Ectodermal cell (in vitro differentiated cells): ENCODE measurements at regions not wholly inside any gene's neighbourhood (a gene's known extent, or its start where the extent isn't known, plus 50 kb on each side); places are given as distances from the start of the nearest gene placed in this dataset.

ENCODE experiments used
- H3K27ac ChIP-seq: 2 replicates; pipeline ENCODE4 v1.7.0; 2013; ENCODE audit warnings: mild to moderate bottlenecking, low read depth, low read length; ENCODE audit not compliant: insufficient read depth, poor library complexity, severe bottlenecking
- H3K27me3 ChIP-seq: 2 replicates; pipeline ENCODE4 v1.7.0; 2013; ENCODE audit warnings: mild to moderate bottlenecking, low read length; ENCODE audit not compliant: insufficient read depth, control insufficient read depth, poor library complexity, severe bottlenecking
- H3K36me3 ChIP-seq: one replicate; pipeline ENCODE4 v1.7.0; 2013; ENCODE audit warnings: low read length; ENCODE audit not compliant: control insufficient read depth, insufficient read depth
- H3K4me1 ChIP-seq: one replicate; pipeline ENCODE4 v1.7.0; 2013; ENCODE audit warnings: low read length; ENCODE audit not compliant: control insufficient read depth, insufficient read depth
- H3K4me3 ChIP-seq: 2 replicates; pipeline ENCODE4 v1.7.0; 2013; ENCODE audit warnings: low read depth, low read length, control low read depth; ENCODE audit not compliant: insufficient read depth
- H3K9me3 ChIP-seq: 2 replicates; pipeline ENCODE4 v1.7.0; 2013; ENCODE audit warnings: mild to moderate bottlenecking, low read length, moderate library complexity; ENCODE audit not compliant: control insufficient read depth
- WGBS, 2 experiments: methylation state at CpG; one replicate each; pipeline ENCODE4 v1.1.7; 2013; ENCODE audit warnings: missing lambda C conversion rate in 2 of 2; 5-methylcytosine and 5-hydroxymethylcytosine counted together

DNA sequence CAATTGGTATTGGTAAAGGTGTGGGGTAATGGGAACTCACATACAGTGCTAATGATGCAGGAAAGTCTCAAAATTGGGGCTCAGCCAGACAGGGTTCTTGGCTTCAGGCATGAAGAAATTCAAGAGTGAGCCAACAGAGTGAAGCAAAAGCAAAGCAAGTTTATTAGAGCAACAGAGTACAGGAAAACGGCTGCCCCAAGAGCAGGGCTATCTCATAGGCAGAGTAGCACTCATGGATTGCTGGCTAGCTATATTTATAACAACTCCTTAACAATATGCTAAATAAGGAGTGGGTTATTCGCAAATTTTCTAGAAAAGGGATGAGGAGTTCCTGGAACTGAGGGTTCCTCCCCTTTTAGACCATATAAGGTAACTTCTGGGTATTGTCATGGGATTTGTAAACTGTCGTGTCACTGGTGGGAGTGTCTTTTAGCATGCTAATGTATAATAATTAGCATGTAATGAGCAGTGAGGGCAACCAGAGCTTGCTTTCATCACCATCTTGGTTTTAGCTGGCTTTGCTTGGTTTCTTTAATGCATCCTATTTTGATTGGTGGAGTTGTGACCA is 233.8 kb upstream of the NOL4 start:
- 94 to 96% methylated on average over 3 of the region's 3 CpGs for WGBS, 2 experiments
- no peaks in the 10 kb centered on the region for H3K27me3 ChIP-seq
- no peaks in the 10 kb centered on the region for H3K9me3 ChIP-seq
- no peaks in the 10 kb centered on the region for H3K4me1 ChIP-seq
- no peaks in the 10 kb centered on the region for H3K36me3 ChIP-seq
- H3K27ac ChIP-seq = no peak overlapping the region
- H3K4me3 ChIP-seq = no peak overlapping the region

DNA sequence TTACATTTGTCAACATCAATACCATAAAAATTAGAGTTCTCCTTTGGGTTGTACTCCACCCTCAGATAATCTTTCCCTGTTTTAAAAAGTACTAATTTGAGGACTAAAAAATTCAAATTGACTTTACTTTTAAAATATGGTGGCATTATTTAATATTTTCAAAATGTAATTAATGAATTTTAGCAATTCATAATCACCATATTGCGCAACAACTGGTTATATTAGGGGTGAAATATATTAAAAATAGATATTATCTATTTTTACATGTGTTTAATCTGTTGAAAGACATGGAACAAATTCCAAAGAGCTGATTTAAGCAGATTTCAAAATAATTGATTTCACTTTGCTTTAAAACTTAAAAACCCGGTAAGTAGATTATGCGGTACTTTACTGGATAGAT is 236.6 kb upstream of the NOL4 start:
- 100% methylated on average over 2 of the region's 3 CpGs for WGBS, 2 experiments
- Histone ChIP-seq H3K27ac (no peak overlapping the region), H3K27me3 (no peaks in the 10 kb centered on the region), H3K4me3 (no peak overlapping the region), H3K9me3 (no peaks in the 10 kb centered on the region), H3K4me1 (no peaks in the 10 kb centered on the region), H3K36me3 (no peaks in the 10 kb centered on the region)

DNA sequence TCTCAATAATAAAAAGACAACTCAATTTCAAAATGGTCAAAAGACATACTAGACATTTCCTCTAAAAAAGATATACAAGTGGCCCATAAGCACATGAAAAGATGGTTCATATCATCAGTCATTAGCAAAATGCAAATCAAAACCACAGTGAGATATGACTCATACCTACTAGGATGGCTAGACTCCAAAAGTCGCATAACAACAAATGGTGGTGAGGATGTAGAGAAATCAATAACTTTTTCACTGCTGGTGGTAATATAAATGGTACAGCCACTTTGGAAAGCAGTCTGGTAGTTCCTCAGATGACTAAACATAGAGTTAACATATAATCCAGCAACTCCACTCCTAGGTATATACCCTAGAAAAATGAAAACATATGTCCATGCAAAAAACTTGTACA is 242.3 kb upstream of the NOL4 start:
- H3K9me3 ChIP-seq = no peaks in the 10 kb centered on the region
- no peaks in the 10 kb centered on the region for H3K36me3 ChIP-seq
- H3K4me3 ChIP-seq = no peak overlapping the region
- no peaks in the 10 kb centered on the region for H3K27me3 ChIP-seq
- 92% methylated on average over 1 of the region's 1 CpG; no CpG with 5 or more reads in 1 of the 2 experiments for WGBS, 2 experiments
- H3K27ac ChIP-seq = no peak overlapping the region
- no peaks in the 10 kb centered on the region for H3K4me1 ChIP-seq

DNA sequence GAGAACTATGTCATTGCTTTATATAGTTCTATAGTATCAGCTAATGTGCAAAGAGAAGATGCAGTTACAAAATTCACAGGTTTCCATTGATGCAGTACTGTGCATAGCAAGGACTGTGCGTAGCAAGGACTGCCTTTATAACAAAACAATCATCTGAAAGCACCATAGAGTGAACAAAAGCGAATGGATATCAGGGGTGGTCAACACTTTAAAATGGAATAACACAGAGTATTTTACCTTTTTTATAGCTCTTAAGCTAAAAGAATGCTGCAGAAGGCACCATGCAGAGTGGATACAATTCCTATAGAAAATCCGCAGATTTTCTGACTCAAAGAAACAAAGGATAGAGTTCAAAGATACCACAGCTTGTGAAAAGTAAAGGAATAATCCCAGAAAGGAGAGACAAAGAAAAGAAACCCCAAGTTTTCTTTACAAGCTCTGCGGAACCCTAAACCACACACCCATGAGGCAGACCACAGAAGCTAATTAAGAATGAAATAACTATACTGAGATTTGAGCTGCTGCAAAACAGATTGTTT is 229.9 kb upstream of the DTNA start:
- WGBS, 2 experiments = 32 to 33% methylated on average over 4 of the region's 4 CpGs
- Histone ChIP-seq H3K36me3 (no peaks in the 10 kb centered on the region), H3K27me3 (no peaks in the 10 kb centered on the region), H3K4me3 (no peak overlapping the region), H3K27ac (no peak overlapping the region), H3K4me1 (no peaks in the 10 kb centered on the region), H3K9me3 (no peaks in the 10 kb centered on the region)

DNA sequence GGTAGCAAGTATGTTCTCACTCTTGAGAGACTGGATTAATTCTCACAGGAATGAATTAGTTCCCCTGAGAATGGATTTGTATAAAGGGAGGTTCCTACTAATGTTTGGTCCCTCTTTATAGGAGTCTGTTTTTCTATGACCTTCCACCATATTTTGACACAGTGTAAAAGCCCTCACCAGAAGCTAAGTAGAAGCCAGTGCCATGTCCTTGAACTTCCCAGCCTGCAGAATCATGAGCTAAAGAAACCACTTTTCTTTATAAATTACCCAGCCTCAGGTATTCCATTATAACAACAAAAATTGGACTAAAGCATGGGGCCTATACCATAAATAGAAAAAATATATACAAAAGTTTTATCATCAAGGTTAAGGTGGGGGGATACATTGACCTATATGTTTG is 227.9 kb upstream of the DTNA start:
- no peaks in the 10 kb centered on the region for H3K36me3 ChIP-seq
- no peak overlapping the region for H3K4me3 ChIP-seq
- H3K27me3 ChIP-seq = no peaks in the 10 kb centered on the region
- H3K27ac ChIP-seq = no peak overlapping the region
- no peaks in the 10 kb centered on the region for H3K9me3 ChIP-seq
- H3K4me1 ChIP-seq = no peaks in the 10 kb centered on the region

DNA sequence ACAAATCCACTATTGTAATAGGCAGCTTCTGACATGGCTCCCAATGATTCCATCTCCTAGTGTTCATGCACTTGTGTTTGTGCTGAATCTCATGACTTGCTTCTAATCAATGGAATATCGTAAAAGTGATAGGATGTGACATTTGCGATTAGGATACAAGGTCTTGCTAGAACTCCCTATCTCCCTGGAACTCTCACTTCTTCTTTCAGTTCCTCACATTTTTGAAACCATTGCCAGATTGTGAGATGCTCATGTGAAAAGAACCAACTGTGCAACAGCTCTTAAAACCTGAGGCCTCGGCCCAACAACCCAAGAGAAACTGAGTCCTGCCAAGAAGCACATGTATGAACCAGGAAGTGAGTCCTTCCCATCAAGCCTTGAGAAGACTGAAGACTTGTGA is 226.9 kb upstream of the DTNA start:
- Histone ChIP-seq H3K36me3 (no peaks in the 10 kb centered on the region), H3K4me1 (no peaks in the 10 kb centered on the region), H3K27ac (no peak overlapping the region), H3K27me3 (no peaks in the 10 kb centered on the region), H3K4me3 (no peak overlapping the region), H3K9me3 (no peaks in the 10 kb centered on the region)
- WGBS, 2 experiments = 93 to 100% methylated on average over 3 of the region's 3 CpGs

DNA sequence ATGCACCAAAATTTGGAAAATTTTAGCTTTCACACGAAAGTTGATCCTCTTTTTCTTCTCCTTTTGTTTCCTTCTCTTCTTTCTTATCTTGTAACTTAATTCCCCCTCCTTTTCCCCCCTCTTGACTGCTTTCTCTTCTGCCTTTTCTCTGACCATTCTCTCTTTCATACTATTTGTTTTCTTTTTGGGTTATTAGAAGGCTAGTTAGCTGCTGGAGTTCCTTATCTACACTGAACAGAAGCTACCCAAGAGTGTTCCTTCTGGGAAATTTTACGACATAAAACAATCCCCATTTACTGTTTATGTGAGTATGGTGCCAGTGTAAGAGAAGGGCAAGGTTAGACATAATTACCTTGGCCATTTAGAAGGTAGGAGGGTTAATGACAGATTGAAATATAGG is 218.4 kb upstream of the DTNA start:
- 26 to 56% methylated on average over 1 to 2 of the region's 2 CpGs for WGBS, 2 experiments
- Histone ChIP-seq H3K4me1 (no peaks in the 10 kb centered on the region), H3K4me3 (no peak overlapping the region), H3K27ac (no peak overlapping the region), H3K36me3 (no peaks in the 10 kb centered on the region), H3K27me3 (peaks cover 36% of the 10 kb centered on the region), H3K9me3 (no peaks in the 10 kb centered on the region)

DNA sequence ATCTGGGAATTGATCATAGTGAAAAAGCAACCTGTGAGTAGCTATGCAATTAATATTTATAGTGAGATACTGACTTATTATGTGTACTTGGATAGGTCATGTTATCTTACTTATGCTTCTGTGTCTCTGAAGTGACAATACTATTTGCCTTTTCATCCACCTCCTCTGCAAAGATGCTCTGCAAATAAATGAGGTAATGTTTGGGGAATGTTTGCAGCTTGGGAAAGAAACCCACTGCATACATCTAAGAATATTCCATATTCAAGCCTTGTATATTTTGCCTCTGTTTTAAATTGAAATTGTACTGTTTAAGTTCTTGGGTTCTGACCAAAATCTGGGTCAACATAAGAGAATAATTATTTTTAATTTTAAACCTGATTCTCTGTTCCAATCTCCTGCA is 217.4 kb upstream of the DTNA start:
- no peaks in the 10 kb centered on the region for H3K9me3 ChIP-seq
- no peak overlapping the region for H3K4me3 ChIP-seq
- H3K27me3 ChIP-seq = peaks cover 36% of the 10 kb centered on the region
- no peaks in the 10 kb centered on the region for H3K36me3 ChIP-seq
- no peaks in the 10 kb centered on the region for H3K4me1 ChIP-seq
- no peak overlapping the region for H3K27ac ChIP-seq

DNA sequence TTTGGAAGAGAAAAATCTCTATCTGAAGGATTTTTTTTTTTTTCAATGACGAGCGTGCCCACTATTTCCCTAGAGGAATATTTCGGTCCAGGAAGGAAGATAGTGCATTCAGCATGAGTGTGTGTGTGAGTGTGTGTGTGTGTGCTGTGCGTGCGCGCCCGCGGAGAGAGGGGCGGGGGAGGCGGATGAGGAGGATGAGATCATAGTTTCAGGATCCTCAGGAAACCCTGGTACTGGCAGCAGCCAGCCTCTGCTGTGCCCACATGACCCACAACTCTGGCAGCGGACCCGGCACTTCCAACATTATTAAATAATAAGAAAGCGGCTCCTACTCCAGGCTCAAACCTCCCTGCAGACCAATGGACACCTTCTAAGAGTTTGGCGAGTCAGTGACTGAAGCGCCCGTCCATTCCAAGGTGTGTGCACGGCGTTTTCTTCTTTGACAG is 217.0 kb upstream of the DTNA start:
- Histone ChIP-seq H3K27ac (no peak overlapping the region), H3K4me1 (no peaks in the 10 kb centered on the region), H3K9me3 (no peaks in the 10 kb centered on the region), H3K4me3 (peak overlapping the region; percentile 50), H3K27me3 (peaks cover 36% of the 10 kb centered on the region), H3K36me3 (no peaks in the 10 kb centered on the region)
- WGBS, 2 experiments = 1% methylated on average over 18 of the region's 18 CpGs

DNA sequence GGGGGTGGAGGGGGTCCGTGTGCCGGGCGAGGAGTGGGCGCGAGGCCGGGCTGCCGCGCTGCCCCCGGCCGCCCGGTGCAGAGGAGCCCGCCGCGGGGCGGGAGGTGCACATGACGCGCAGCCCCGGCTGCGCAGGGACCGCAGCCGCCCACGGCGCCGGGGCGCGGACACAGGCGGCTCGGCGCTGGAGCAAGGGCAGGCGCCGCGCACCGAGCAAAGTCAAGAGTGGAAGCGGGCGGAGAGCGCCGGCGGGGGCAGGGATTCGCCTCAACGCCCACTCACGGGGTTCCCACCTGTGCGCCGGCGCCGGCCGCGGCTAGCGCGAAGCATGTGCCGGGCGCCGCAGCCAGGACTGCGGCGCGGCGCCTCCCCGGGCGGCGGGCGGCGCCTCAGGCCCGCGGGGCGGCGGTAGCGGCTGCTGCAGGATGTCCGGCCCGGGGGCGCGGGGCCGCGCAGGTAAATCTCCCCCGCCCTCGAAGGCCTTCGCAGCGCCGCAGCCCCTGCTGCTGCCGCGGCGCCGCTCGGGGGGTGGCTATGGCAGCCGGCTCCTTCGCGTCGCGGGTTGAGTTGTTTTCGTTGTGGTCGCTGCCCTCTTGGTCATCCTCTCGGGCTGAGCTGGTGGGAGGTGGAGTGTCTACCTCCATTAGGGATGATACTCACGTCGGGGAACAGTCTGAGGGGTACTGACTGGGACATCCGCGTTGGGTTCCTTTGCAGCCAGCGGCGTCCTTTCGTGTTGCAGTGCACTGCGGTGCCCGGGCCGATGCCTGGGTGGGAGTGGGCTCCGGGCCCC is 216.3 kb upstream of the DTNA start:
- Histone ChIP-seq H3K4me1 (no peaks in the 10 kb centered on the region), H3K36me3 (no peaks in the 10 kb centered on the region), H3K27ac (no peak overlapping the region), H3K27me3 (peaks cover 36% of the 10 kb centered on the region), H3K4me3 (peak overlapping the region; percentile 50), H3K9me3 (no peaks in the 10 kb centered on the region)
- 0% methylated on average over 97 to 101 of the region's 101 CpGs for WGBS, 2 experiments
